ENCODE measurements at regions not wholly inside any gene's neighbourhood (a gene's known extent, or its start where the extent isn't known, plus 50 kb on each side); places are given as distances from the start of the nearest gene placed in this dataset.
"Not testable (repeated sequence)": the region's sequence is repeated elsewhere in the genome, so short reads cannot be mapped to it uniquely, and the experiment has no call there.

DNA sequence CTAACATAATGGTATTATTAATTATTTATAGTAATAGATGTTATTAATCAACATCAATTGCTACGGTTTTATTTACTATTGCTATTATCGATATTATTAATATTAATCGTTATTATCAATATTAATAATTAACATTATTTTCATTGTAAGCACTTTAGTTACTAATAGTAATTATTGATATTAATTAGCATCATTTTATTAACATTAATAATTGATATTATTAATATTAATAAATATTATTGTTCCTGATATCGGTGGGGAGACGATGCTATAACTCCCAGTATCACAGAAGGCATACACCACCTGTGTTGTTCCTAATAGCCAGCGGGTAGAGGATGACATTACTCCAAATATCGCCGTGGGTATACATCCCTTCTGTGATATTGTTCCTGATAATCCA is 335.5 kb downstream of the MEX3B start:
- Histone ChIP-seq H3K27me3 (ENCODE audit: control insufficient read depth, insufficient read depth, low read length) (no peaks in the 10 kb centered on the region), H3K36me3 (ENCODE audit: control insufficient read depth, insufficient read depth, low read length) (no peaks in the 10 kb centered on the region), H3K4me3 (ENCODE audit: low read depth, low read length) (no peak overlapping the region)
- FAIRE-seq (no peak), DNase-seq (ENCODE audit: low read depth) (no peak)
- TF ChIP-seq, protein P1, sequence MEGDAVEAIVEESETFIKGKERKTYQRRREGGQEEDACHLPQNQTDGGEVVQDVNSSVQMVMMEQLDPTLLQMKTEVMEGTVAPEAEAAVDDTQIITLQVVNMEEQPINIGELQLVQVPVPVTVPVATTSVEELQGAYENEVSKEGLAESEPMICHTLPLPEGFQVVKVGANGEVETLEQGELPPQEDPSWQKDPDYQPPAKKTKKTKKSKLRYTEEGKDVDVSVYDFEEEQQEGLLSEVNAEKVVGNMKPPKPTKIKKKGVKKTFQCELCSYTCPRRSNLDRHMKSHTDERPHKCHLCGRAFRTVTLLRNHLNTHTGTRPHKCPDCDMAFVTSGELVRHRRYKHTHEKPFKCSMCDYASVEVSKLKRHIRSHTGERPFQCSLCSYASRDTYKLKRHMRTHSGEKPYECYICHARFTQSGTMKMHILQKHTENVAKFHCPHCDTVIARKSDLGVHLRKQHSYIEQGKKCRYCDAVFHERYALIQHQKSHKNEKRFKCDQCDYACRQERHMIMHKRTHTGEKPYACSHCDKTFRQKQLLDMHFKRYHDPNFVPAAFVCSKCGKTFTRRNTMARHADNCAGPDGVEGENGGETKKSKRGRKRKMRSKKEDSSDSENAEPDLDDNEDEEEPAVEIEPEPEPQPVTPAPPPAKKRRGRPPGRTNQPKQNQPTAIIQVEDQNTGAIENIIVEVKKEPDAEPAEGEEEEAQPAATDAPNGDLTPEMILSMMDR (IDR thresholded peaks at IDR 0.05; ENCODE audit: insufficient read depth, low read length, severe bottlenecking): no peak

DNA sequence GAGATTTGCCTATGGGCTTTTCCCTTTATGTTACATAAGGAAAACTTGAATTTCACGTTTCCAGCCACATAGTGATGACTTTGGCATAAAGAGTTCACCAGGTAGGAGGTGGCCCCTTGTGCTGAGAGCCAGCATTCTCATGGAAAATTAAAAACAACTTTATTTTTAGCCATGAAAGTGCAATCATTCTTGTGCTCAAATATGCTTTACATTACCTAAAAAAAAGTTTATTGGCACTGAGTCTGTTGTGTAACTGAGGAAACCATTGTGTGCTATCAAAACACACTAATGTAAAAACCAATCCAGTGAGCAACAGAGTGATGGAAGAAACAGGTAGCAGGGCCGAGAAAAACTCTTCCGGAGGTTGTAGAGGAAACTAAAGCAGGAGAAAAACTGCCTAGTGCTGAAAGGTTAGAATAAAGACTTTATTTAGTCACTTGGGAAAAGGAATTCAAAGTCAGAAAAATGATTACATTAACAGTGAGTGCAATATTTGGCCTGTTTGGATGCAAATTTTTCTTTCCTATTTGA is 332.9 kb upstream of the TMC3 start:
- H3K27me3 ChIP-seq (ENCODE audit: control insufficient read depth, insufficient read depth, low read length); DNase-seq (ENCODE audit: low read depth); FAIRE-seq; H3K36me3 ChIP-seq (ENCODE audit: control insufficient read depth, insufficient read depth, low read length); H3K4me3 ChIP-seq (ENCODE audit: low read depth, low read length): not testable (repeated sequence)

DNA sequence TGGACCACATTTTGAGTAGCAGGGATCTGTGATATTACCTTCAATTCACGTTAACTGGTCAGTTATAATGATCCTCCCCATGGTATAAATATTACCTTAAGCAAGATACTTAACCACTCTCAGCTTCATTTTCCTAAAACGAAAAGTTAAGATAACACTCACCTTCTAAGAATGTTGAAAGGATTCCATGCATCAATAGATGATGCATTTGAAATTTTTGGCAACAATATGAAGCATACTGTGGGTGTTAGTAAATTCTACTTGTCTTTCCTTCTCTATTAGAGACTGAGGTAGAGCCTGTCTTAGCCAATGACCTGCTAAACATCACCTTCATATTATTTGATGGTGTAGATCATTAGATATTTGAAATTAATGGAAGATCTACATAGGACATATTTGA is 331.7 kb upstream of the TMC3 start:
- FAIRE-seq; DNase-seq (ENCODE audit: low read depth); H3K36me3 ChIP-seq (ENCODE audit: control insufficient read depth, insufficient read depth, low read length); H3K4me3 ChIP-seq (ENCODE audit: low read depth, low read length); H3K27me3 ChIP-seq (ENCODE audit: control insufficient read depth, insufficient read depth, low read length): not testable (repeated sequence)

DNA sequence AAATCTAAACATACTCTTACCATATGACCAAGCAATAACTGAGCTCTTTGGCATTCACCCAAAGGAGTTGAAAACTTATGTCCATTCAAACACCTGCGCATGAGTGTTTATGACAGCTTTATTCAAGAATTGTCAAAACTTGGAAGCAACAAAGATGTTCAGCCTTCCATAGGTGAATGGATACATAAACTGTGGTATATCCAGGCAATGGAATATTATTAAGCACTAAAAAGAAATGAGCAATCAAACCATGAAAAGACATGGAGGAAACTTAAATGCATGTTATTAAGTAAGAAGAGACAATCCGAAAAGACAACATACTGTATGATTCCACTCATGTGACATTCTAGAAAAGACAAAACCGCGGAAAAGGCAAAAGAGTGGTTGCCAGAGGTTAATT is 312.0 kb upstream of the TMC3 start:
- H3K4me3 ChIP-seq (ENCODE audit: low read depth, low read length): no peak overlapping the region
- DNase-seq (ENCODE audit: low read depth) (no peak), FAIRE-seq (no peak)
- TF ChIP-seq, protein P1 (IDR thresholded peaks at IDR 0.05; ENCODE audit: insufficient read depth, low read length, severe bottlenecking): no peak
- no peaks in the 10 kb centered on the region for H3K27me3 ChIP-seq (ENCODE audit: control insufficient read depth, insufficient read depth, low read length)
- no peaks in the 10 kb centered on the region for H3K36me3 ChIP-seq (ENCODE audit: control insufficient read depth, insufficient read depth, low read length)

DNA sequence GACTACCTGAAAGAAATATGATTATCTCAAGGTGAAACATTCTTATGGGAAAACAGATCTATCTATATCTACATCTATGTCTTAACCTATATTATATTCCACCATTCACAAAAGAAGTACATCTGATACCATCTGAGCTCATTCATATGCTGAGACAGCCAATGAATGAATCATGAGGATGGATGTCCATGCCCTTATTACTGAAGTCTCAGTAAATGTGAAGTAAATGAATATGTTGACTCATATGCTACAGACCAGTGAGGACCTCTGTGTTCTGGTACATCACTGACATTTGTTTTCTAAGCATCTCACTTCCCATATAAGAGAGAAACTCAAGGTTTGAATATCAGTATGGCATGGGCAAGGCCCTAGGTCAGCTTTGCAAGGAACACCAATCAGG is 311.2 kb upstream of the TMC3 start:
- DNase-seq (ENCODE audit: low read depth) (peak; percentile 5), FAIRE-seq (no peak)
- no peaks in the 10 kb centered on the region for H3K36me3 ChIP-seq (ENCODE audit: control insufficient read depth, insufficient read depth, low read length)
- TF ChIP-seq, protein P1 (IDR thresholded peaks at IDR 0.05; ENCODE audit: insufficient read depth, low read length, severe bottlenecking): no peak
- no peaks in the 10 kb centered on the region for H3K27me3 ChIP-seq (ENCODE audit: control insufficient read depth, insufficient read depth, low read length)
- H3K4me3 ChIP-seq (ENCODE audit: low read depth, low read length): no peak overlapping the region

DNA sequence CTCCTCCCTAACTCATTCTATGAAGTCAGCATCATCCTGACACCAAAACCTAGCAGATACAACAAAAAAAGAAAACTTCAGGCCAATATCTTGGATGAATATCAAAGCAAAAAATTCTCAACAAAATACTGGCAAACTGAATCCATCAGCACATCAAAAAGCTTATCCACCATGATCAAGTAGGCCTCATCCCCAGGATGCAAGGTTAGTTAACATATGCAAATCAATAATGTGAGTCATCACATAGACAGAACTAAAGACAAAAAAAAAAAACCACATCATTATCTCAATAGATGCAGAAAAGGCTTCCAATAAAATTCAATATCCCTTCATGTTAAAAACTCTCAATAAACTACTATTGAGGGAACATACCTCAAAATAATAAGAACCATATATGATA is 306.8 kb upstream of the TMC3 start:
- no peak for FAIRE-seq
- Histone ChIP-seq H3K36me3 (ENCODE audit: control insufficient read depth, insufficient read depth, low read length) (no peaks in the 10 kb centered on the region), H3K4me3 (ENCODE audit: low read depth, low read length) (no peak overlapping the region), H3K27me3 (ENCODE audit: control insufficient read depth, insufficient read depth, low read length) (no peaks in the 10 kb centered on the region)
- TF ChIP-seq, protein P1 (IDR thresholded peaks at IDR 0.05; ENCODE audit: insufficient read depth, low read length, severe bottlenecking): no peak
- DNase-seq (ENCODE audit: low read depth): no peak

DNA sequence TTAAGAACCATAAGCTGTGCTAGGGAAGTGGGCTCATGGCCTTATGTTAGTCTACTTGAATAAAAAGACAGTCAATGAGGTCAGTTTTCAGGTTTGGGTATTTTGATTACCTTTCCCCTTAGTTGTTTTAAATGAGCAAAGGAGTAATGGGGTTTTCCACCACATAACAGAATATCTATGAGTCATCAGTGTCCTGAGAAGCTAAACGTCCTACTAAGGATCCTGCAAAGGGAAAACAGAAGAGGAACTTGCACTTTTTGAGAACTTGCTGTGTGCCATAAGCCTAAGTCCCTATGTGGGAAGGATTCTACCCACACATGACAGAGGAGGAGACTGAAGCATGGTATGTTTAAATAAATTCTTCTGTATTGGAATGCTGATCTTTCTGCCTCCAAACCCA is 292.8 kb upstream of the TMC3 start:
- Histone ChIP-seq H3K36me3 (ENCODE audit: control insufficient read depth, insufficient read depth, low read length) (no peaks in the 10 kb centered on the region), H3K4me3 (ENCODE audit: low read depth, low read length) (no peak overlapping the region), H3K27me3 (ENCODE audit: control insufficient read depth, insufficient read depth, low read length) (no peaks in the 10 kb centered on the region)
- DNase-seq (ENCODE audit: low read depth): peak; percentile 18
- no peak for FAIRE-seq
- TF ChIP-seq, protein P1 (IDR thresholded peaks at IDR 0.05; ENCODE audit: insufficient read depth, low read length, severe bottlenecking): no peak

All from bronchial epithelial cell (primary cell).